GM23248 (cell line): ENCODE measurements at regions not wholly inside any gene's neighbourhood (a gene's known extent, or its start where the extent isn't known, plus 50 kb on each side); places are given as distances from the start of the nearest gene placed in this dataset.

Experiments
- EZH2 ChIP-seq: fragments of 200-600 bp; sonication (generic); IDR thresholded peaks from 2 replicates; pipeline ENCODE4 v1.6.1; 2018; ENCODE audit warnings: antibody characterized with exemption, mild to moderate bottlenecking; ENCODE audit not compliant: insufficient read depth, poor library complexity, severe bottlenecking
- EZH2phosphoT487 ChIP-seq: fragments of 200-600 bp; sonication (generic); IDR thresholded peaks from 2 replicates; pipeline ENCODE4 v1.6.1; 2018; ENCODE audit warnings: antibody characterized with exemption, moderate library complexity, mild to moderate bottlenecking, low read depth; ENCODE audit not compliant: insufficient read depth

DNA sequence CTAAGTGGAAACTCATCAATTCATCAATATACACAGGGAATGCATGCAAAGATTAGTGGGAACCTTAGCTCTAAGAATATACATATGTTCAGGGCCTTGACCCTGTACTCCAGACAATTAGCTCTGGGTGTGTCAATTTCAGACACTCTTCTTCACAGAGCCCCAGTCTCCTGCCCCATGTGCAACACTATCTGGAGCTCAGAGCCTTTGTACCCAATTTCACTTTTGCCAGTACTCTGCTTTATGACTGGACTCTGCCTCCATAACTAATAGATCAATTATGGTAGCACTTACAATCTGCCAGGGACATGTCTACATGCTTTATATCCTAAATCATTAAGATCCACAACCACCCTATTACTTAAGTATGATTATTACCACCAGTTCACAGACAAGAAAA lies 152.5 kb upstream of the PLEKHG7 start:
- no peak for TF ChIP-seq EZH2phosphoT487
- TF ChIP-seq EZH2: no peak
